ENCODE measurements at regions not wholly inside any gene's neighbourhood (a gene's known extent, or its start where the extent isn't known, plus 50 kb on each side); places are given as distances from the start of the nearest gene placed in this dataset.

GRCh38 chr19:30224689-30225606 is 147.2 kb upstream of the ZNF536 start:
- Histone ChIP-seq H3K27me3 (replicated peaks in 1 of 2; ENCODE audit: control insufficient read depth in 2 of 2, insufficient read depth in 2 of 2, low read length in 1 of 2) (peaks cover 6 to 20% of the 10 kb centered on the region in 2 experiments), H4K20me1 (ENCODE audit: control insufficient read depth, insufficient read depth) (no peaks in the 10 kb centered on the region; the same call in 1 of the 2 replicates), H2AFZ (ENCODE audit: control insufficient read depth, low read depth, low read length) (no peak overlapping the region), H3K36me3 (ENCODE audit: control insufficient read depth in 2 of 2, insufficient read depth in 2 of 2, low read length in 1 of 2) (no peaks in the 10 kb centered on the region), H3K4me1 (ENCODE audit: control insufficient read depth, insufficient read depth, low read length) (no peaks in the 10 kb centered on the region), H3K9me3 (replicated peaks; ENCODE audit: control insufficient read depth, insufficient read depth, low read length) (no peaks in the 10 kb centered on the region; the same call in 2 of the 3 replicates), H3K27ac (ENCODE audit: control insufficient read depth, insufficient read depth) (no peak overlapping the region), H3K79me2 (ENCODE audit: control insufficient read depth, insufficient read depth, low read length) (no peaks in the 10 kb centered on the region), H3K4me3 (no peak overlapping the region), H3K4me2 (ENCODE audit: control insufficient read depth, insufficient read depth) (peak overlapping the region; percentile 13; the same call in 1 of the 2 replicates), H3K9ac (ENCODE audit: control insufficient read depth, insufficient read depth, low read length) (no peak overlapping the region)
- WGBS (ENCODE audit: insufficient coverage, insufficient replicate concordance, low lambda C conversion rate, missing lambda C conversion rate): 36% methylated on average over 41 of the region's 43 CpGs
- in situ Hi-C loops (cut with MboI): no loop called here
- DNase-seq (ENCODE audit: low read depth, low spot score) (no peak), ATAC-seq (no peak), FAIRE-seq (no peak)
- TF ChIP-seq SUZ12 (IDR thresholded peaks at IDR 0.05; ENCODE audit: unreplicated experiment) (peak; percentile 34), EZH2 (IDR thresholded peaks at IDR 0.05; ENCODE audit: borderline replicate concordance, control insufficient read depth, low read depth, low read length) (0 out of 2 replicates have a peak, but pooled peaks have one; percentile 54), TCF12 (IDR thresholded peaks at IDR 0.05; ENCODE audit: low read depth, low read length) (no peak), MEF2B (IDR thresholded peaks at IDR 0.05; ENCODE audit: partially characterized antibody, poor library complexity, severe bottlenecking) (no peak), MEF2A (IDR thresholded peaks at IDR 0.05; ENCODE audit: insufficient read depth, low read depth, low read length) (no peak), GABPA (IDR thresholded peaks at IDR 0.05; ENCODE audit: low read depth) (no peak), RFX5 (IDR thresholded peaks at IDR 0.05; ENCODE audit: low read depth, low read length) (no peak), CBX5 (IDR thresholded peaks at IDR 0.05; ENCODE audit: low read depth) (no peak), ETV6 (conservative IDR thresholded peaks at IDR 0.05 in 1 of 2, IDR thresholded peaks at IDR 0.05 in 1 of 2; ENCODE audit: borderline replicate concordance in 1 of 2, low read depth in 1 of 2) (no peak), FOXK2 (IDR thresholded peaks at IDR 0.05) (0 out of 2 replicates have a peak, but pooled peaks have one; percentile 22), ZBTB40 (IDR thresholded peaks at IDR 0.05; ENCODE audit: borderline replicate concordance) (no peak)
- CTCF ChIA-PET: interaction anchor here (0.9 kb wide), 1 partner anchor 9 kb away, joined by 3 read pairs; no protein-coding TSS in a partner anchor
- SMC1A ChIA-PET (ENCODE audit: uncharacterized antibody, unreplicated experiment): no interaction called here
- RAD21 ChIA-PET (ENCODE audit: unreplicated experiment): no interaction called here
- BruUV-seq (replicated peaks): no TSS peak
- POLR2A ChIA-PET: no interaction called here
- intact Hi-C loops (cut with micrococcal nuclease; ENCODE audit: unreplicated experiment): loop anchor here (10.0 kb wide), 1 partner anchor 430 kb away; no protein-coding TSS in a partner anchor
